ENCODE measurements at regions not wholly inside any gene's neighbourhood (a gene's known extent, or its start where the extent isn't known, plus 50 kb on each side); places are given as distances from the start of the nearest gene placed in this dataset.

DNA sequence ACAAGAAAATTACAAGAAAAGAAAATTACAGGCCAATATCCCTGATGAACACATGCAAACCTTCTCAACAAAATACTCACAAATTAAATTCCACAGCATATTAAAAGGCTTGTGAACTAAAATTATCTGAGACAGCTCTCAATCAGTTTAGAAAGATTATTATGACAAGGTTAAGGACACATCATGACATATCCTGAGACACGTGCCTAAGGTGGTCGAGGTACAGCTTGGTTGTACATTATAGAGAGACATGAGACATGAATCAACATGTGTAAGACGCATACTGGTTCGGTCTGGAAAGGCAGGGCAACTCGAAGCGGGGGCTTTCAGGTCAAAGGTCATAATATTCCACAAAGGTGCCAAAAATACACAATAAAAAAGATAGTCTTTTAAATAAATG is 598.3 kb upstream of the REG3G start:
- TF ChIP-seq ZFX (IDR thresholded peaks at IDR 0.05) = no peak
- TF ChIP-seq, protein P1, sequence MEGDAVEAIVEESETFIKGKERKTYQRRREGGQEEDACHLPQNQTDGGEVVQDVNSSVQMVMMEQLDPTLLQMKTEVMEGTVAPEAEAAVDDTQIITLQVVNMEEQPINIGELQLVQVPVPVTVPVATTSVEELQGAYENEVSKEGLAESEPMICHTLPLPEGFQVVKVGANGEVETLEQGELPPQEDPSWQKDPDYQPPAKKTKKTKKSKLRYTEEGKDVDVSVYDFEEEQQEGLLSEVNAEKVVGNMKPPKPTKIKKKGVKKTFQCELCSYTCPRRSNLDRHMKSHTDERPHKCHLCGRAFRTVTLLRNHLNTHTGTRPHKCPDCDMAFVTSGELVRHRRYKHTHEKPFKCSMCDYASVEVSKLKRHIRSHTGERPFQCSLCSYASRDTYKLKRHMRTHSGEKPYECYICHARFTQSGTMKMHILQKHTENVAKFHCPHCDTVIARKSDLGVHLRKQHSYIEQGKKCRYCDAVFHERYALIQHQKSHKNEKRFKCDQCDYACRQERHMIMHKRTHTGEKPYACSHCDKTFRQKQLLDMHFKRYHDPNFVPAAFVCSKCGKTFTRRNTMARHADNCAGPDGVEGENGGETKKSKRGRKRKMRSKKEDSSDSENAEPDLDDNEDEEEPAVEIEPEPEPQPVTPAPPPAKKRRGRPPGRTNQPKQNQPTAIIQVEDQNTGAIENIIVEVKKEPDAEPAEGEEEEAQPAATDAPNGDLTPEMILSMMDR (conservative IDR thresholded peaks at IDR 0.05) = no peak

DNA sequence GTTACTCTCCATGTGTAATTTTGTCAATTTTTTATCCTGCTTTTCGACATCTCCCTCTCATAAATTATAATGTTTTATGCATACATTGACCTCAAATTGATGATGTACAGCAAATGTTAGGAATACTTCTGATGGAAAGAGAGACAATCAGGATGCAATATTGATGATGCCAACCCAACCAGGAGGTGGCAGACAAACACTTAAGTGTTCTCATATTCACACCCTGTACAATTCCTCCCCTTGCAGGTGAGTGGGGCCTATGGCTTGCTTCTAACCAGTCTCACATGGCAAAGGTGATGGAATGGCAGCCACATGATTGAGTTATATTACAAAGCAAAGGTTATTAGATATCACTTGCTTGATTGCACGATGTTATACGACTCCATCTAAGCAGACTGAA is 594.3 kb upstream of the REG3G start:
- H3K27ac ChIP-seq = no peak overlapping the region
- TF ChIP-seq, protein P1 (conservative IDR thresholded peaks at IDR 0.05) = peak; percentile 53
- TF ChIP-seq ZFX (IDR thresholded peaks at IDR 0.05) = no peak

More for the DNA sequence above, 598.3 kb upstream of the REG3G start:
- H3K27ac ChIP-seq = no peak overlapping the region

DNA sequence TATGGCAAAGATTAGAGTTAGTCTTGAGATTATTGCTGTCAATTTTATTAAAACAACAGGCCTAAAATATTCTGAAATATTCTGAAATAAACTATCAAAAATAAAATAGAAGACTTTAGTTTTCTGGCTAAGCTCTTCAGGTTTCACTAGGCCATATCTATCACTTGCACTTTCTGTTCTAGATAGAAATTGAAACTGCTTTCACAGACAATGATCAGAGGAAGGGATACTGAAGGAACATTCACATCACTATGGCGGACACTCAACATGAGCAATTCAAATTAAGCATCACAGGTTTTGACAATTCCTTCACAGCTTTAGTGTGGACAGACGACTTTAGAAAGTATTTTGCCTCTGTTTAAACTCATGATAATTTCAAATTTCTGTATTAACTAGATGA is 586.4 kb upstream of the REG3G start:
- no peak for TF ChIP-seq ZFX (IDR thresholded peaks at IDR 0.05)
- TF ChIP-seq, protein P1 (conservative IDR thresholded peaks at IDR 0.05) = no peak
- no peak overlapping the region for H3K27ac ChIP-seq

DNA sequence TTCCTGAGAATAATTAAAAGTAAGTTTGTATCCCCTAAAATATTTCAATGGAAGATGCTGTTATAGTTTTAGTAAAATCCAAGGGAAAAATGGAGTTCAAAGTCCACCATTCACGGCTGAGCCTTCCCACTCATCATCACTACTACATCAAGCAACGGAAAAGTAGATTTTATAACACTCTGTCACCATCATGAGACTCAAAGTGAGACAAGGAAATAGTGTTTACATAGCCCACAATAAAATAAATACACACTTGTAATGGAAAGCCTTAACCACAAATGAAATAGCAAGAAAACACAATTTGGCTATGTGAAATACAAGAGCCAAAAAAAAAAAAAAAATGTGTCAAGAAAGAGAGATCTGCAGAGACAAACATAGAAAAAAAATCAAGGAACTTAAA is 569.9 kb upstream of the REG3G start:
- TF ChIP-seq ZFX (IDR thresholded peaks at IDR 0.05) = no peak
- TF ChIP-seq, protein P1 (conservative IDR thresholded peaks at IDR 0.05) = no peak
- no peak overlapping the region for H3K27ac ChIP-seq

DNA sequence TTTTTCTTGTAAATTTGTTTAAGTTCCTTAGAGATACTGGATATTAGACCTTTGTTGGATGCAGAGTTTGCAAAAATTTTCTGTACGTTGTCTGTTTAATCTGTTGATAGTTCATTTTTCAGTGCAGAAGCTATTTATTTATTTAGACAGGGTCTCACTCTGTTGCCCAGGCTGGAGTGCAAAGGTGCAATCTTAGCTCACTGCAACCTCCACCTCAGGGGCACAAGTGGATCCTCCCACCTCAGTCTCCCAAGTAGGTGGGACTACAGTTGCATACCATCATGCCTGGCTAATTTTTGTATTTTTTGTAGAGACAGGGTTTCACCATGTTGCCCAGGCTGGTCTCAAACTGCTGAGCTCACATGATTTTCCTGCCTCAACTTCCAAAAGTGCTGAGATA is 568.2 kb upstream of the REG3G start:
- H3K27ac ChIP-seq = no peak overlapping the region
- TF ChIP-seq ZFX (IDR thresholded peaks at IDR 0.05) = no peak

DNA sequence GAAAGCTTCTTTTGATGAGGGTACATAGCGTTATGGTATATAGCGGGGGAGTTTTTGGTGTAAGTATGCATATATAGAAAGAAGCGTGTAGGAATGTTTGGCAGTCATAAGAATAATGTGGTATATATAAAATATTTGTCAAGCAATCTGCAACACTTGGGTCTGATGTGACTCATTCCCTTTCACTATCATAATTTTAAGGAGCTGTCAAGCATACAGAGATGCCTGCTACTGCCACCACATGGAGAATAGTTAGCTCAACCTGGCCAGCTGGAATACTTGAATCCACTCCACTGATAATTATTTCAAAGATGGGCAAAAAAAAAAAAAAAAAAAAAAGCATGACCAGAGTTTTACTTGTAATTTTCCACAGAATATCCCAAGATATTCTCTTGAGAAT is 559.8 kb upstream of the REG3G start:
- H3K27ac ChIP-seq = no peak overlapping the region
- no peak for TF ChIP-seq ZFX (IDR thresholded peaks at IDR 0.05)
- TF ChIP-seq, protein P1 (conservative IDR thresholded peaks at IDR 0.05) = peak; percentile 25

DNA sequence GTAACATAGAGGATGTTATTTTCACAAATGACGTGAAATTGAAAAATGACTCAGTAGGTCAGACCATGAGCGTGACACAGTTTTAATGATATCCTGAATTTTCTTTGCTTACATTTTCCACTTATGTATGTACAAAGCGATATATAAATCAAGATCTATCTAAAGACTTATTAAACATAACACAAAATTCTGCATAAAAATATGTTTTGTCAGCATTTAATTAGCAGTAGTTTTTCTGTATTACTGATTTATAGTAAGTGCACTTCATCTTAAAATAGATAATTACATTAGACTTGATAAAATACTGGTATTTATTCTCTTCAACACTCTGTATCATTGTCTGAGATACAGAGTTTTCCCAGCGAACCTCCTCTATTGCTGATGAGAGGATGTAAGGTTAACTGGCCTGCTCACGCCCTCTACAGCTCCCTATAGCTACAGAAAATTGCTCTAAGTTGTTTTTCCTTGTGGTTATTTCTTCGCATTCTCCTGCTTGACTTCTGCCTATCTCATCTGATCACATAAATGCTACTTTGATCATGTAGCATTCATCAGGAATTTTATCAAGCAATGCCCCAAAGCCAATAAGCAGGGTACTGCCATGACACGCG is 548.8 kb upstream of the REG3G start:
- no peak overlapping the region for H3K27ac ChIP-seq
- TF ChIP-seq ZFX (IDR thresholded peaks at IDR 0.05) = no peak
- TF ChIP-seq, protein P1 (conservative IDR thresholded peaks at IDR 0.05) = no peak

DNA sequence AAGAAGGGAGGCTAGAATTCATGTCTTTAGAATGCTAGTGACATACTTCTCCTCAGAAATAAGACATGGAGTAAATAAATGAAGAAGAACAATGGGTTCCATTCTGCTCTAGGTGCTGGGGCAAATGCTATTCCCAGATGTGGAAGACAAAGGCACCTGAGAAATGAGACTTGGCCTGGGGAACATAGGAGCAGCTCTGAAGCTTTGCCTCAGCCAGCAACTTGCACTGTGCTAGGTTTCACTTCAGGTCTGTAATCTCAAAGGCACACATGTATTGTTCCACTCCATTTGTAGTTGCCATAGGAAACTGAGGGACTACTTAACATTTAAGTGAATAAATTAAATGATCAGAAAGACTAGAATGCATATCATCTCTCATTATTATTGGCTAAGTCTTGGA is 538.9 kb upstream of the REG3G start:
- TF ChIP-seq, protein P1 (conservative IDR thresholded peaks at IDR 0.05) = no peak
- TF ChIP-seq ZFX (IDR thresholded peaks at IDR 0.05) = no peak
- no peak overlapping the region for H3K27ac ChIP-seq
